Tibial artery (tissue), 4 donors: ENCODE measurements at regions not wholly inside any gene's neighbourhood (a gene's known extent, or its start where the extent isn't known, plus 50 kb on each side); places are given as distances from the start of the nearest gene placed in this dataset.

Experiments
- DNase-seq, 2 donors: peaks; one replicate each; pipeline ENCODE4 v3.0.0-alpha.2; 2019
- H3K27ac ChIP-seq, 2 donors: fragments of 200-600 bp; sonication (generic) in 1 of 2; 1 replicate in 1 of 2; 2 replicates in 1 of 2; pipeline ENCODE4 v1.5.1; 2018 to 2019; ENCODE audit warnings: mild to moderate bottlenecking in 1 of 2
- H3K27me3 ChIP-seq, 2 donors: fragments of 200-600 bp; sonication (generic) in 1 of 2; one replicate each; pipeline versions ENCODE4 v1.5.1 to v1.6.0; 2016 to 2019
- H3K36me3 ChIP-seq, 3 donors: fragments of 200-600 bp; sonication (generic) in 2 of 3; one replicate each; pipeline ENCODE4 v1.5.1; 2016 to 2019; ENCODE audit warnings: mild to moderate bottlenecking in 2 of 3
- H3K4me1 ChIP-seq, 4 donors: fragments of 200-600 bp; sonication (generic) in 2 of 4; 1 replicate in 3 of 4; 2 replicates in 1 of 4; pipeline ENCODE4 v1.5.1; 2016 to 2019
- H3K4me3 ChIP-seq, 2 donors: fragments of 200-600 bp; sonication (generic) in 1 of 2; 1 replicate in 1 of 2; 2 replicates in 1 of 2; pipeline ENCODE4 v1.5.1; 2018 to 2019; ENCODE audit warnings: mild to moderate bottlenecking in 2 of 2
- H3K9me3 ChIP-seq, 3 donors: fragments of 200-600 bp; sonication (generic) in 1 of 3; one replicate each; pipeline ENCODE4 v1.5.1; 2016 to 2019
- intact Hi-C: fragments of 100-400 bp; cut with DNase I; formaldehyde crosslinking; loops from one replicate; pipeline ENCODE4 v1.15.0; 2023; ENCODE audit warnings: low total_unique reads
- TF ChIP-seq, protein P1 (sequence below), 2 experiments: fragments of 200-600 bp in 1 of 2; fragments of 450-650 bp in 1 of 2; IDR thresholded peaks; one replicate each; pipeline ENCODE4 v1.5.1; 2017 to 2019; ENCODE audit warnings: antibody characterized with exemption in 2 of 2, mild to moderate bottlenecking in 1 of 2, moderate library complexity in 1 of 2

DNA sequence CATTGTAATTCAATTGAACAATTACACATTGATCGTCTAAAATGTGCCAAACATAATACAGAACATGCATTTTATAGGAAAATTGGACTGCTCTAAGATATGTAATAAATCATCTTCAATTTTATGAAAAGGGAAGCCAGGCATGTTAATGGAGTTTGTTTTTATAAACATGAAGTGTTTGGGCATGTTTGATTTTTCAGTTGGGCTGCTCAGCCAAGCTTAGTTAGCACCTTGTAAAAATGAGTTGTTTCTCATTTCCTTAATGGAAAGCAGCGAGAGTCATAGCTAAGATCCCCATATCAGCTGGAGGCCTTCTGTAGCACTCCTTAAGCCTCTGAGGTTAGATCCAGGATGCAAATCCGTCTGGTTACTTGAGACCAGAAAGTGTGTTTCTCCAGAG, 422.3 kb downstream of the SPRY2 start:
- DNase-seq, result no peak
- Histone ChIP-seq H3K27me3 (no peaks in the 10 kb centered on the region), H3K4me1 (no peaks in the 10 kb centered on the region), H3K27ac (no peak overlapping the region), H3K9me3 (peaks cover 0 to 8% (median 0%) of the 10 kb centered on the region in 3 donors), H3K4me3 (no peak overlapping the region), H3K36me3 (no peaks in the 10 kb centered on the region)
- TF ChIP-seq, protein P1, sequence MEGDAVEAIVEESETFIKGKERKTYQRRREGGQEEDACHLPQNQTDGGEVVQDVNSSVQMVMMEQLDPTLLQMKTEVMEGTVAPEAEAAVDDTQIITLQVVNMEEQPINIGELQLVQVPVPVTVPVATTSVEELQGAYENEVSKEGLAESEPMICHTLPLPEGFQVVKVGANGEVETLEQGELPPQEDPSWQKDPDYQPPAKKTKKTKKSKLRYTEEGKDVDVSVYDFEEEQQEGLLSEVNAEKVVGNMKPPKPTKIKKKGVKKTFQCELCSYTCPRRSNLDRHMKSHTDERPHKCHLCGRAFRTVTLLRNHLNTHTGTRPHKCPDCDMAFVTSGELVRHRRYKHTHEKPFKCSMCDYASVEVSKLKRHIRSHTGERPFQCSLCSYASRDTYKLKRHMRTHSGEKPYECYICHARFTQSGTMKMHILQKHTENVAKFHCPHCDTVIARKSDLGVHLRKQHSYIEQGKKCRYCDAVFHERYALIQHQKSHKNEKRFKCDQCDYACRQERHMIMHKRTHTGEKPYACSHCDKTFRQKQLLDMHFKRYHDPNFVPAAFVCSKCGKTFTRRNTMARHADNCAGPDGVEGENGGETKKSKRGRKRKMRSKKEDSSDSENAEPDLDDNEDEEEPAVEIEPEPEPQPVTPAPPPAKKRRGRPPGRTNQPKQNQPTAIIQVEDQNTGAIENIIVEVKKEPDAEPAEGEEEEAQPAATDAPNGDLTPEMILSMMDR (IDR thresholded peaks at IDR 0.05), result no peak
- intact Hi-C loops, result no loop called here

DNA sequence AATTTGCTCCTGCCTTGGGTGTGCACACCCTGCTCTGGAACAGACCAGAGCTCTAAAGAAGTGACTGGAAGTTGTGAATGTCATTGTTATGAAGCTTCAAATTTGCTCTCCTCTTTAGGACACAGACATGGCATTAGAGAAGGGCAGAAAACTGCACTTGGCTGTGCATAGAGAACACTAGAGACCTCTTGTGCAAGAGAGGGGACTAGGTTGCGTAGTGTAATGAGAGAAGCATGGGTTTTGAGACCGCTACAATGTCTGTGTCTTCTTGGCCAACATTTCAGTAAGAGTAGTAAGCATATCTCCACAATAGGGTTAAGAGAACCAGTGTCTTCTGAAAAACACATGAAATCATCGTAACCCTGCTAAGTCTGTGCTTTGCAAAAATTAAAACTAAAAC, 423.3 kb downstream of the SPRY2 start:
- no peak overlapping the region for H3K4me3 ChIP-seq
- intact Hi-C loops, result no loop called here
- no peaks in the 10 kb centered on the region for H3K4me1 ChIP-seq
- H3K27ac ChIP-seq, result no peak overlapping the region
- no peak for DNase-seq
- no peaks in the 10 kb centered on the region for H3K27me3 ChIP-seq
- H3K36me3 ChIP-seq, result no peaks in the 10 kb centered on the region
- peaks cover 0 to 4% (median 0%) of the 10 kb centered on the region in 3 donors for H3K9me3 ChIP-seq
- TF ChIP-seq, protein P1 (IDR thresholded peaks at IDR 0.05), result no peak

DNA sequence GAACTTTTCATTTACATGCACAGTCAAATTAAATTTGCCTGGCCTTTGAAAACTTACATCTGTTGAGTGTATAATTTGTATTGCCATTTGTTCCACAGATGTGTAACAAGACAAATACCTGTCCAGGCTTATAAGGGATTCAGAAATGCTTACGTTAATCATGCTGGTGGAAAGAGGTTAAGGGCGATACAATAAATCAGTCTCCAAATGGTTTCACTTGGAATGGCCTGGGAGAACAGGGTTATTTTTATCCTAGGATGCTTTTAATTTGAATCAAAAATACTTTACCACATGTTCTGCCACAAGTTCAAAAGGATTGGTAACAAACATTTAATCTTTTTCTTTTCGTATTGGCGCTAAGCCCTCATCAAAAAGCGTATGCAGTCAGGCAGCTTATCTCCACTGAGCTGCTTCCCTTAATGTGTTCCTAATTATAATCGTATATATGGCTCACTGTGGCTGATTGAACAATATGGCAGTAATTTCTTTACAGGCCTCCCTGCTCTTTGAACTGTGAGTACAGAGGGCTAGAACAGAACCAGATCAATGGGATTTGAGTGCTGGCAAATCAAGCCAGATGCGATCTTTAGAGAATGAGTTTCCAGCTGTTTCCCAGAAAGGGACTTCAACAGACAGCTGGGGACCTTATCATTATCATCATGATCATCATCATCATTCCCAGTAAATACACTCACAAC, 425.7 kb downstream of the SPRY2 start:
- Histone ChIP-seq H3K4me1 (no peaks in the 10 kb centered on the region), H3K9me3 (no peaks in the 10 kb centered on the region), H3K4me3 (no peak overlapping the region), H3K36me3 (no peaks in the 10 kb centered on the region), H3K27ac (no peak overlapping the region), H3K27me3 (no peaks in the 10 kb centered on the region)
- TF ChIP-seq, protein P1 (IDR thresholded peaks at IDR 0.05), result no peak
- intact Hi-C loops, result no loop called here
- no peak for DNase-seq

DNA sequence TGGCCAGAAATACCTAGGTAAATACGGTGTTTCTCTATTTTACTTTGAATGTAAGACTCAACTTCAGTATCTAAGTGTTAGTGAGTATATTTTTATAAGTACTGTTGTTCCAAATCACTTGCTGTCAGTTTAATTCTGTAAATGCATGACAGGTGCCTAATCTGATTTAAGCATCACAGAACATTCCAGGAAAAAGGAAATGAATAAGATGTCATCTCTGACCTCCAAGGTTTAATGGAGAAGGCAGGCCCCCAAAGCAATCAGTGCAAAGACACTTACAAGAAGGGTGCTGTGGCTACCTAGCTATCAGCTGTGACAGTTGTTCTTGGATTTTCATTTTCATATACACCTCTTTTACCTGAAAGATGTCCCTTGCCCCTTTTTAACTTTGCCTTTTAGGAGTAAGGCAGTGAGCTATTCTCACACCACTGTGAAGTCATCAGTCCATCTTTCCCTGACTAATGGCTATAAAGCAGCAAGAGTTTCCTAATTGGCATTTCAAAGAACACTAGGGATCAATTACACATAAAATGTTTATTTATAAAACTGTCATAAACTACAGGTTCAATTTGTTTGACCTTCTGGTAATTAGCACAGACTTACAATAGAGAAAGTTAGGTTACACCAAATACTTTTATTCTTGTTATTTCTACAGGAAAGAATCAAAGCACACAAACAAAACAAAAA, 427.6 kb downstream of the SPRY2 start:
- intact Hi-C loops, result no loop called here
- no peak for DNase-seq
- H3K36me3 ChIP-seq, result no peaks in the 10 kb centered on the region
- no peak overlapping the region for H3K4me3 ChIP-seq
- no peaks in the 10 kb centered on the region for H3K9me3 ChIP-seq
- H3K27ac ChIP-seq, result no peak overlapping the region
- no peaks in the 10 kb centered on the region for H3K4me1 ChIP-seq
- no peaks in the 10 kb centered on the region for H3K27me3 ChIP-seq
- TF ChIP-seq, protein P1 (IDR thresholded peaks at IDR 0.05), result no peak

DNA sequence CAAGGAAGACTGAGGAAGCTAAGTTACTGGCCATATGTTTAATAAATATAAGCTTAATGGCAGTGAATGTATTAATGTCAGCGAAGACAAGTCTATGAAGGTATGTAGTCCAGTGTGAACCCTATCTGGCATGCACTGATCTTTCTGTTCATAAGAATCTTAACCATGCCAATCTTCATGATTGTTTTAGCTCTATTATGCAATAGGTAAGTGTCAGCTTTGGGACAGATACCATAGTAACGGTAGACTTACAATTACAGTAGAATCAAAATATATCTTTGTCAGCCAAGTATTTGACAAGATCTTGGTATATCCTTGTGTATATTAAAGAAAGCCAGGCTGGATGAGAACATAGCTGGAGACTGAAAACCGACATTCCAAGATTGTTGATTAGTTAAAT, 428.5 kb downstream of the SPRY2 start:
- intact Hi-C loops, result no loop called here
- no peaks in the 10 kb centered on the region for H3K27me3 ChIP-seq
- H3K4me3 ChIP-seq, result no peak overlapping the region
- H3K4me1 ChIP-seq, result no peaks in the 10 kb centered on the region
- TF ChIP-seq, protein P1 (IDR thresholded peaks at IDR 0.05), result no peak
- H3K36me3 ChIP-seq, result no peaks in the 10 kb centered on the region
- no peak overlapping the region for H3K27ac ChIP-seq
- H3K9me3 ChIP-seq, result no peaks in the 10 kb centered on the region
- no peak for DNase-seq
